NCI-H2029 (cell line): ENCODE measurements at regions not wholly inside any gene's neighbourhood (a gene's known extent, or its start where the extent isn't known, plus 50 kb on each side); places are given as distances from the start of the nearest gene placed in this dataset.
"Not testable (repeated sequence)": the region's sequence is repeated elsewhere in the genome, so short reads cannot be mapped to it uniquely, and the experiment has no call there.

ENCODE experiments used
- DNase-seq: peaks from one replicate; lab custom pipeline; 2025; lab: John Stamatoyannopoulos, UW

- no peak for DNase-seq
Observed at GRCh38 chr21:29396951-29397455, 98.3 kb downstream of the BACH1 start.

DNA sequence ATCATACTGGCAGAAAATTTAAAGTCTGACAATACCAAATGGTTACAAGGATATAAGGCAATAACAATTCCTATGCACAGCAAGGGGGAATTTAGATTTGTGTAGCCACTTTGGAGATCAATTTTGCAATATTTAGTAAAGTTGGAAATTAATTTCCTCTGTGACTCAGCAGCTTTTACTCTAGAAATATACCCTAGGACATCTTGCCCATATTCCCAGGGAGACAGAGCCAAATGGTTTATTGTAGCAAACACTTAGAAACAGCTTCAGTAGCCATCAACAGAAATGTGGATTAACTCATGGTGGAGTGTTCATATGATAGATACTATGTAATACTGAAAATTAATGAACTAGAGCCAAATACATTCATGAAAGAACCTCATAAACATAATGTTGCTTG, 104.6 kb downstream of the BACH1 start:
- DNase-seq: no peak

DNA sequence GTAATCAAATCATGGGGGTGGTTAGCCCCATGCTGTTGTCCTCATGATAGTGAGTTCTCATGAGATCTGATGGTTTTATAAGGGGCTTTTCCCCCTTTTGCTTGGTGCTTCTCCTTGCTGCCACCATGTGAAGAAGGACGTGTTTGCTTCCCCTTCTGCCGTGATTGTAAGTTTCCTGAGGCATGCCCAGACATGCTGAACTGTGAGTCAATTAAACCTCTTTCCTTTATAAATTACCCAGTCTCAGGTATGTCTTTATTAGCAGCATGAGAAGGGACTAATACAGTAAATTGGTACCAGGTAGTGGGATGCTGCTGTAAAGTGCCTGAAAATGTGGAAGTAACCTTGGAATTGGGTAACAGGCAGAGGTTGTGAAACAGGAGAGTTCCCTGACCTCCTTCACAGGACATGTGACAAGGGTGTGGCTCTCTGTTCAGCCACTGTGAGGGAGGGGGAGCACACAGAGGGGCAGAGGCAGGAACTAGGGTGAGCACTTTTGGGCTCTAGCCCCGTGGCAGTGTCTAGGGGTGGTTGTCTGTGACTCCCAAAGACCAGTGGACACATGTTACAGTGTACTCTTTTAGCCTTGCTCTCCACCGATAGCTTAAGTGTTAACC, 105.3 kb downstream of the BACH1 start:
- DNase-seq: no peak

- DNase-seq: no peak
Observed at GRCh38 chr21:29405503-29406122, 106.9 kb downstream of the BACH1 start.

- no peak for DNase-seq
Observed at GRCh38 chr21:29406385-29406784, 107.7 kb downstream of the BACH1 start.

DNA sequence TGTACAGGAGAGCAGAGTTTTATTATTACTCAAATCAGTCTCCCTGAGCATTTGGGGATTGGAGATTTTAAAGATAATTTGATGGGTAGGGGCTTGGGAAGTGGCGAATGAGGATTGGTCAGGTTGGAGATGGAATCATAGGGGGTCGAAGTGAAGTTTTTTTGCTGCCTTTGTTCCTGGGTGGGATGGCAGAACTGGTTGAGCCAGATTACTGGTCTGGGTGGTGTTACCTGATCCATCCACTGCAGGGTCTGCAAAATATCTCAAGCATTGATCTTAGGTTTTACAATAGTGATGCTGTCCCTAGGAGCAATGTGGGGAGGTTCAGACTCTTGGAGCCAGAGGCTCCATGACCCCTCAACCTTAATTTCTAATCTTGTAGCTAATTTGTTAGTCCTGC, 108.8 kb downstream of the BACH1 start:
- no peak for DNase-seq

DNA sequence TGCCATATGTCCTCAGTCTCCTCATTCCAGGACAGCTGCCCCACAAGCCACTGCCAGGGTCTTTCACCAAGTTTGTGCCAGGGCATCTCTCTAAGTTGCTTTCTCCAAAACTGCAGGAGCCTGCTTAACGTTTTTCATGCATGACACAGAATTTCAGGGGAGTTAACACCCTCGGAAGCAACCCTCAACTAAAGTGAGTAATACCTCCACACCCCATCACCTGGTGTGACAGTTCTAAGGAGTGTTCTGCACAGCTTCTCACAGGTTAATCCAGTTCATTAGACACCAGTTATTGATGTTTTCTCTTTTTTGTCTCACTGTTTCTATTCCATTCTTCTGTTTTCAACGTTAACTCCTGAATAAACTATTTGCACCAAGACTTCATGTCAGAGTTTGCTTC, 115.0 kb downstream of the BACH1 start:
- DNase-seq: no peak

DNA sequence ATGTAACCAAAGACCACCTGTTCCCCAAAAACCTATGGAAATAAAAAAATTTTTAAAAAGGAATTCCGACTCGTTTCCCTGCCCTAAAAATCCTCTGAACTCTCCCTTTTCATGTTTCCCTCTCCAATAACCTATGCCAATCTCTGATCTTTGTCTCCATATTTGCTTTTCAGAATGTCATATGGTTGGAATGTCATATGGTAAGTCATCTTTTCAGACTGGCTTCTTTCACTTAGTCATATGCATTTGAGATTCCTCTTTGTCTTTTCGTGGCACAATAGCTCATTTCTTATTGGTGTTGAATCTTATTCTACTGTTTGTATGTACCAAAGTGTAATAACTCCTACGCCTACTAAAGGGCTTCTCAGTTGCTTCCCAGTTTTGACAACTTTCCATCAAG, 117.5 kb downstream of the BACH1 start:
- no peak for DNase-seq

- no peak for DNase-seq
Observed at GRCh38 chr21:29418813-29419212, 120.1 kb downstream of the BACH1 start.

GRCh38 chr21:29419422-29419821, 120.7 kb downstream of the BACH1 start:
- no peak for DNase-seq

GRCh38 chr21:29423099-29423870, 124.6 kb downstream of the BACH1 start:
- DNase-seq: peak; percentile 61

- DNase-seq: no peak
Observed at GRCh38 chr21:29424728-29425127, 126.0 kb downstream of the BACH1 start.

- no peak for DNase-seq
Observed at GRCh38 chr21:29429218-29429617, 130.5 kb downstream of the BACH1 start.

DNA sequence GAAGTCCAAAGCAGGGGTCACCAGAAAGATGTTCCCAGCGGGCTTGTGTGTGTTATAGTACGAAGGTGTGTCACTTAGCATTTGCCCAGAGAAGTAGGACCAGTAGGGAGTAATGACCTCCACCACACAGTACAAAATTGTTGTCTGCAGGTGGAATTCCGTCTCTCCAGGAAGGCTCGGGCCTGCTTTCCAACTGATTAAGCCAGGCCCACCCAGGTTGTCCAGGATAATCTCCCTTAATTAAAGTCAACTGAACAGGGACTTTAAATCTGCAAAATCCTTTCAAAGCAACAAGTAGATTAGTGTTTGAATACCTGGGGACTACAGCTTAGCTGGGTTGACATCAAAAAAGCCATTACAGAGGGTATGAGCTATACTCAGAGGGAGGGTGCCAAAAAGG, 131.3 kb downstream of the BACH1 start:
- no peak for DNase-seq

DNA sequence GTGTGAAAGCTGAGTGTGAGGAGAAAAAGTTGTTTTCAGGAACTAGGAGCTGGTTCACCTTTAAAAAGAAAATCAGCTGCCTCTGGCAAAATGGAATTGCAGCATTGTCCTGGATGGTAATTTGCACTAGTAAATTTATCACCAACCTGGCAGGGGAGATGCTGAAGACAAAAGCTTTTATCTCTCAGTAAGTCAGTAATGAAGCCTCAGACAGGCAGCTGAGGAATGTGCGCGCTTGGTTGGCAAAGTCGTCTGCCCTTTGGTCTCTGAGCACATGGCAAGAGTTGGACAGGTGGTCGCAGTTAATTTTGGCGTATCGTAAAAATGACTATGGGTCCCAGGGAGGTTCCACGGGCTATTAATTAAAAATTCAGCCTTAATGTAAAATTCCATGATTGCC, 131.9 kb downstream of the BACH1 start:
- no peak for DNase-seq

DNA sequence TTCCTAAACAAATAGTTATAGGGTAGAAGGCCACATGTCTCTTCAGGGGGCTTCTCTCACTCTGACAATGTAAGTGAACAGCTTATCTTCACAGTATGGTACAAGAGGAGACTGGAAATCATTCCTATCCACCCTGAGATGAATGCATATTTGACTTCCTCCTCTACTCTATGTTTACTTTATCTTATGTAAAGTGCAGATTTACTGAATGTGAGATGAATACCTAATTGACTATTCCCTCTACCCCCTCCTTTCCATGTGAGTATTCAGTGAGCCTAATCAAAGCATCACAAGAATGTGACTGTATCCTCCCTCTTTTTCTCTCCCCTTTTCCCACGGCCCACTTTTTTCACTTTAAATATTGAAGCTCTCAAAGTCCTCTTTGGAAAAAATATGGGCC, 132.5 kb downstream of the BACH1 start:
- DNase-seq: no peak

DNA sequence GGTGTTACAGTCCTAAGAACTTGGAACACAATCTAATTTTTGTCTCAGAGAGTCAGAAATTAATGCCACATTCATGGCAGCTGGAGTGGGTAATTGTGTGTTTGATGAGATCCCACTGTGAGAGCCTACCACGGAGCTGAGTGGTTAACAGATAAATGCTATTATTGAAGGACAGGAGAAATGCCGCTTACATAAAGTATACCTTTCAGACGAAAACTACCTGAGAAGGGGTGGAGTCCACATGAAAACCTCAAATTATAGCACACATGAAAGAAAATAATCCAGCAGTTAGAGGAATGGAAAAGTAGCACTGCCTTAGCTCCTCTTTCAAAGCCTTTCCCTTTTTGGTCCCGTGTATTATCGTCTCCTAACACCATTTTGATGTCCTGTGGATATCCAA, 133.0 kb downstream of the BACH1 start:
- DNase-seq: no peak

DNA sequence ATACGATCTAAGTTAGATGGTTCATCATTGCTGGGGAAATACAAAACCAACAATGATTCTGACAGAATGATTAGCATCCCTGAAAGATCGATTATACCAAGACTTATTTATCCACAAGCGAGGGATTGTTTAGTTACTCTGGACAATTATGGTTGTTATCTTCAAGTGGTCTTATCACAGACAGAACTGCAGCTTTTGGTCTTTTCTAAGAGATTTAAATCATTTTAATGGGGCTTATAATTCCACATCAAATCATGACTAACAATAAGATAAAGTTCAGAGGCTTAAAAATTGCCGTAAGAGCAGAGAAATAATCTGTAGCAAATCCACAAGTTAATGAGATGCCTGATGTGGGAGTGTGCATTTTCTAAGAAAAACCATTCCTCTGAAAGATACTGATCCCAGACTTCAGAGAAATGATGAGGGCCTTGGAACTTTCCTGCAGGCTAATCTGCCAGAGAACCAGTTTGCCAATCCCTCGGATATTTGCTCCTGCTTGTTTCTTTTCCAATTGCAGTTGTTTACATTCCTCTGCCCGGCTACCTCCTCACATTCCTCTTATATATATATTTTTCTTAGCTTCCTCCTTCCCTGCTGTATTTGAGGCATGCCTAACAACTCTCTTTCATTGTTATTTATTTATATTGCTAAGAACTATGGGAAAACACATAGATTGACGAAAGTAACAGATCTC, 134.8 kb downstream of the BACH1 start:
- no peak for DNase-seq

- no peak for DNase-seq
Observed at GRCh38 chr21:29434081-29434480, 135.4 kb downstream of the BACH1 start.

- not testable (repeated sequence) for DNase-seq
Observed at GRCh38 chr21:29434982-29435381, 136.3 kb downstream of the BACH1 start.

GRCh38 chr21:29436143-29436542, 137.4 kb downstream of the BACH1 start:
- no peak for DNase-seq

DNA sequence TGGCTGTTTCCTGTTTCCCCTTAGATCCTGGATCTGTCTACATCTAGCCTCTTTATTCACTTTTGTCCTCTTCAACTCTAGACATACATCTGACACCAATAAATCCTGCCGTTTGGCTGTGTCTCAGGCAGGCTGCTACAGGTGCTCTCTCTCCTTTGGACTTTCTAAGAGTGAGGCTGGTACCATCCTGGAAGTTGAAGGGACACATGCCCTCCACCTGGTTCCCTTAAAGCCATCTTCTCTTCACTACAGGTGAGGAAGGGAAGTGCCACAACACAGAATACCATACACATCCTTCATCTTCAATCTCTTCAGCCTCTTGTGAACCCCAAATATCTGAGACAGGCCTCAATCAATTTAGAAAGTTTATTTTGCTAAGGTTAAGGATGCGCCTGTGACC, 137.9 kb downstream of the BACH1 start:
- DNase-seq: no peak

- DNase-seq: no peak
Observed at GRCh38 chr21:29441651-29442050, 142.9 kb downstream of the BACH1 start.
